CD4-positive, alpha-beta T cell (primary cell): ENCODE measurements at regions not wholly inside any gene's neighbourhood (a gene's known extent, or its start where the extent isn't known, plus 50 kb on each side); places are given as distances from the start of the nearest gene placed in this dataset.

ENCODE experiments used
- ATAC-seq: fragments of 200-7000 bp; cut with Tn5 transposase; one replicate; pipeline ENCODE4 v1.10.0; 2022; ENCODE audit warnings: mild to moderate bottlenecking; ENCODE audit not compliant: poor library complexity
- CTCF ChIA-PET: fragments of 350-600 bp; sonication (Branson Sonifier 250); formaldehyde crosslinking; loops from one replicate; lab custom pipeline; 2021; ENCODE audit warnings: antibody characterized with exemption, inconsistent platforms; lab: Charles Lee
- POLR2A ChIA-PET: fragments of 350-600 bp; sonication (Branson Sonifier 250); formaldehyde crosslinking; loops from one replicate; lab custom pipeline; 2021; ENCODE audit warnings: antibody characterized with exemption, inconsistent platforms; lab: Charles Lee
- DNase-seq, 14 experiments: peaks; one replicate each; pipeline ENCODE4 v3.0.0-alpha.2; 2013 to 2020; ENCODE audit warnings: mixed read lengths in 2 of 14
- H3K27ac ChIP-seq, 2 donors: one replicate each; pipeline versions ENCODE4 v1.5.1 to v1.7.0; 2013; ENCODE audit warnings: low read length in 2 of 2, low read depth in 1 of 2, mild to moderate bottlenecking in 1 of 2
- H3K27me3 ChIP-seq, 2 experiments: 1 replicate in 1 of 2; 2 replicates in 1 of 2; pipeline versions ENCODE4 v1.6.1 to v1.7.0; 2013; ENCODE audit warnings: low read length in 2 of 2, control low read depth in 1 of 2, mild to moderate bottlenecking in 1 of 2, moderate library complexity in 1 of 2; ENCODE audit not compliant: insufficient read depth in 2 of 2, control insufficient read depth in 1 of 2
- H3K36me3 ChIP-seq: one replicate; pipeline ENCODE4 v1.6.1; 2013; ENCODE audit warnings: low read length, control low read depth; ENCODE audit not compliant: insufficient read depth
- H3K4me1 ChIP-seq: one replicate; pipeline ENCODE4 v1.6.1; 2013; ENCODE audit warnings: low read length, control low read depth; ENCODE audit not compliant: insufficient read depth
- H3K4me3 ChIP-seq: one replicate; pipeline ENCODE4 v1.5.1; 2013; ENCODE audit warnings: mild to moderate bottlenecking, low read length, moderate library complexity
- H3K9me3 ChIP-seq, 2 experiments: 1 replicate in 1 of 2; 2 replicates in 1 of 2; pipeline versions ENCODE4 v1.6.1 to v1.7.0; 2013; ENCODE audit warnings: low read length in 2 of 2, mild to moderate bottlenecking in 2 of 2, control low read depth in 1 of 2, moderate library complexity in 1 of 2; ENCODE audit not compliant: control insufficient read depth in 1 of 2, insufficient read depth in 1 of 2
- H3K27ac Mint-ChIP-seq: one replicate; pipeline ENCODE4 v1.8.0; 2020; ENCODE audit warnings: mixed read lengths
- H3K27me3 Mint-ChIP-seq: one replicate; pipeline ENCODE4 v1.8.0; 2021; ENCODE audit warnings: mixed read lengths
- H3K36me3 Mint-ChIP-seq: one replicate; pipeline ENCODE4 v1.8.0; 2021; ENCODE audit warnings: low read depth, mixed read lengths
- H3K4me1 Mint-ChIP-seq: one replicate; pipeline ENCODE4 v1.8.0; 2021; ENCODE audit warnings: low read depth, mixed read lengths
- H3K4me3 Mint-ChIP-seq: one replicate; pipeline ENCODE4 v1.8.0; 2020; ENCODE audit warnings: mild to moderate bottlenecking, mixed read lengths
- H3K9me3 Mint-ChIP-seq: one replicate; pipeline ENCODE4 v1.8.0; 2020; ENCODE audit warnings: mixed read lengths
- CTCF ChIP-seq: fragments of 200-600 bp; IDR thresholded peaks from one replicate; pipeline ENCODE4 v1.8.0; 2022; ENCODE audit warnings: antibody characterized with exemption, mild to moderate bottlenecking
- intact Hi-C, 2 experiments: fragments of 100-400 bp; cut with DNase I in 1 of 2; cut with micrococcal nuclease in 1 of 2; formaldehyde crosslinking; loops; one replicate each; pipeline versions ENCODE4 v1.15.1 to v1.9.0; 2023 to 2025; cut with DNase I, micrococcal nuclease

DNA sequence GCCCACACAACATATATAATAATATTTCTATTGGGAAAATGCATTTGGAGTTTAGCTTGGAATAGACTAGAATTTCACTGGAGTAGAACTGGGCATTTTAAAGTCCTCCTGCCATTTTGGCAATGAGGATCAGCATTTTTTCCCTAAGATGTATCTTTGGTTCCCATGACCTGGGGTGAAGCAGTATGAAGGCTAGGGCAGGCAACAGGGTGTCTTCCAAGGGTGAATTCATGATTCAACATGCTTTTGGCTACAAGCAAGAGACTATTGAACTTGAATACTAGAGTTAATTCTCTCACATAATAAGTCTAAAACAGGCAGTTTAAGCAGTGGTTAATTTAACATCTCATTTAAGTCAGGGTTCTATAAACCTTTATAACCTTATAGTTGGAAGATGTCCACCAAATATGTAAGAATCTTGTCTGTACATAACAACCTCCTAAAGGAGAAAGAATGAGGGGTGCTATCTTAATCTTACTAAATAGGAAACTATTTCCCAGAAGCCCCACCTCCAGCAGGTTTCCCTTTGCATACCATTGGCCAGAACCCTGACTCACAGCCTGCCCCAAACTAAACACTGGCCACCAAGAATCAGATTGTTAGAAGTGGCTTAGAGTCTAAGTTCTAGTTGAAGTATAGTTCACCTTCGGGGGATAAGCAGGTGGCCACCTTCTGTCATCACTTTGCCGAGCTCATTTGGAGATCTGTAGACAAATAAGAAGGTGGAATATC, 96.0 kb upstream of the PRPS1L1 start:
- Histone ChIP-seq H3K36me3 (no peaks in the 10 kb centered on the region), H3K27me3 (no peaks in the 10 kb centered on the region), H3K4me3 (no peak overlapping the region), H3K9me3 (no peaks in the 10 kb centered on the region), H3K4me1 (no peaks in the 10 kb centered on the region), H3K27ac (no peak overlapping the region)
- no peak for ATAC-seq
- no peak overlapping the region for H3K27ac Mint-ChIP-seq
- H3K4me1 Mint-ChIP-seq: no peaks in the 10 kb centered on the region
- ChIA-PET CTCF (no interaction called here), POLR2A (no interaction called here)
- DNase-seq: no peak
- no peaks in the 10 kb centered on the region for H3K9me3 Mint-ChIP-seq
- no peaks in the 10 kb centered on the region for H3K36me3 Mint-ChIP-seq
- TF ChIP-seq CTCF: no peak
- H3K27me3 Mint-ChIP-seq: no peaks in the 10 kb centered on the region
- no peak overlapping the region for H3K4me3 Mint-ChIP-seq
- intact Hi-C loops: no loop called here

GRCh38 chr7:18125476-18125875, 97.8 kb upstream of the PRPS1L1 start:
- no peak for TF ChIP-seq CTCF
- Histone ChIP-seq H3K27me3 (no peaks in the 10 kb centered on the region), H3K4me3 (no peak overlapping the region), H3K9me3 (no peaks in the 10 kb centered on the region), H3K27ac (no peak overlapping the region), H3K4me1 (no peaks in the 10 kb centered on the region), H3K36me3 (no peaks in the 10 kb centered on the region)
- no peak overlapping the region for H3K27ac Mint-ChIP-seq
- no peak overlapping the region for H3K4me3 Mint-ChIP-seq
- no peaks in the 10 kb centered on the region for H3K9me3 Mint-ChIP-seq
- no peaks in the 10 kb centered on the region for H3K4me1 Mint-ChIP-seq
- DNase-seq: no peak
- CTCF ChIA-PET: no interaction called here
- POLR2A ChIA-PET: no interaction called here
- no peak for ATAC-seq
- H3K27me3 Mint-ChIP-seq: no peaks in the 10 kb centered on the region
- H3K36me3 Mint-ChIP-seq: no peaks in the 10 kb centered on the region
- intact Hi-C loops: no loop called here

GRCh38 chr7:18126281-18126680, 98.6 kb upstream of the PRPS1L1 start:
- H3K27ac Mint-ChIP-seq: no peak overlapping the region
- H3K4me1 ChIP-seq: no peaks in the 10 kb centered on the region
- ChIA-PET CTCF (no interaction called here), POLR2A (no interaction called here)
- no peaks in the 10 kb centered on the region for H3K27me3 Mint-ChIP-seq
- no peak for TF ChIP-seq CTCF
- H3K4me3 ChIP-seq: no peak overlapping the region
- H3K4me1 Mint-ChIP-seq: no peaks in the 10 kb centered on the region
- DNase-seq (no peak), ATAC-seq (no peak)
- H3K27me3 ChIP-seq: no peaks in the 10 kb centered on the region
- H3K36me3 Mint-ChIP-seq: no peaks in the 10 kb centered on the region
- no peaks in the 10 kb centered on the region for H3K36me3 ChIP-seq
- no peak overlapping the region for H3K4me3 Mint-ChIP-seq
- H3K9me3 Mint-ChIP-seq: no peaks in the 10 kb centered on the region
- intact Hi-C loops: no loop called here
- no peaks in the 10 kb centered on the region for H3K9me3 ChIP-seq
- no peak overlapping the region for H3K27ac ChIP-seq
